ENCODE measurements at regions not wholly inside any gene's neighbourhood (a gene's known extent, or its start where the extent isn't known, plus 50 kb on each side); places are given as distances from the start of the nearest gene placed in this dataset.

GRCh38 chr7:155896531-155897263, 84.4 kb upstream of the SHH start:
- no peak for DNase-seq

DNA sequence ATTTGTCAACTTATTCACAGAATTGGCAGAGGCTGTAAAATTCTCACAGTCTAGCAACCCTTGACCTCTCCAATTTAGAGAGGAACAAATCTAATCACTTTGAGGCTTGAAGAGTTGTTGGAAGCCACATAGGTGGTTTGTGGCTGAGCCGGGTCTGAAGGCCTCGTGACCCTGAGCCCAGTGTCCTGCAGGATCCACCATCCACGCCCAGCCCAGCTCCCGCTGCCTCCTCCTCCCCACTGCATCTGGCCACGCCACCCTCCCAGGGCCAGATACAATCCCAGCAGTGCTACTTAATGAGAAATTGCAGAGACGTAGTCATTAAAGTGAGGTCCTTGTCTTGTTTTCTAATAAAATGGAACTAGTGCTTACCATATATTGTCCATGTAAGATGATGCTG, 81.4 kb upstream of the SHH start:
- DNase-seq, result no peak

GRCh38 chr7:155893176-155893575, 80.9 kb upstream of the SHH start:
- no peak for DNase-seq

- DNase-seq, result no peak
Observed at GRCh38 chr7:155889636-155890511, 77.6 kb upstream of the SHH start.

DNA sequence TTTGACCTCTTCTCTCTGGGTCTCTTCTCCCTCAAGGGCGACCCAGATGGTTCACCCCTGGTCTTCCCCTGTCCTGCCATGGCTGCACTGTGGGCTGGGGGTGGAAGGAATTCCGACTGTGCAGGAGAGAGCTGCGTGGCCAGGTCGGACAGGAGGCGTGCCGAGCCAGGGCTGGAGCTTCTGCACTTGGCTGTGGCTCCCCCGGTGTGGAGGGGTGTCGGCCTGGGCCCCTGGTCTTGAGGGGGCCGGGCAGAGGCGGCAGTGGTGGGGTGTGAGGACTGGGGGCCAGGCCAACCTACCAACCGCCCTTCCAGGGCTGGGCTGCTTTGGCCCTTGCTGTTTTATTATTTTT, 74.9 kb upstream of the SHH start:
- no peak for DNase-seq

DNA sequence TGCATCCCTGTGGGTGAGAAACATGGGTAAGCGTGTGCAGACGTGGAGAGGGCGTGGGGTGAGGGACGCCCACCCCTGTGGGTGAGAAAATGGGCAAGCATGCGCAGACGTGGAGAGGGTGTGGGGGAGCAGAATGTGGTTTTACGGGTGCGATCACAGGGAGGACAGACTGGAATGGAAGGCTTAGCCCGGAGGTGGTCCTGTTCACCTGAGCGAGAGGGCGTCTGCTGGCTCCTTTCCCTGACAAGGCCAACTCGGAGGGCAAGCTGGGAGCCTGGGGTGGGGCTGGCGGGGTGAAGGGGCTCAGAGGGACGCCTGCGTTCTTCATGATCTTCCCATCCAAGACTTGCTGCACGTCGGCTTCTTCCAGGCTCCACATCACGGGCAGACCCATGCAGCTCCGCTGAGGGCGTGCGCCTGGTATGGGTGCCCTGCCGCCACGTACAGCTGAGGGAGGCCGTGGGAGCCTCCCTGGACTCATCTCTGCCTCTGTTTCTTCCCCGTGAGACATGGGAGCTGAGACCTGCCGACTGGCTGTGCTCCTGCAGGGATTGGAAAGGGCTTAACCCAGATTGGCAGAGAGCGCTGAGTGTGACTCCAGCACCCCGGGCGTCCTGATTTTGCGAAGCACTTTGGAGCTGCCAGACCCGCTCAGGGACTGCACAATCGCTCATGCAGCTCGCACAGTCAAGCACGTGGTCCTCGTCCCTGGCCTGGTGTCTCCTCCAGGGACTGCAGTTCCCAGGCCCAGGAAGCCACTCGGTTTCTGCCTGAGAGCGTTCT, 74.3 kb upstream of the SHH start:
- DNase-seq, result no peak

GRCh38 chr7:155885167-155886155, 73.2 kb upstream of the SHH start:
- no peak for DNase-seq

- no peak for DNase-seq
Observed at GRCh38 chr7:155884225-155885166, 72.2 kb upstream of the SHH start.

DNA sequence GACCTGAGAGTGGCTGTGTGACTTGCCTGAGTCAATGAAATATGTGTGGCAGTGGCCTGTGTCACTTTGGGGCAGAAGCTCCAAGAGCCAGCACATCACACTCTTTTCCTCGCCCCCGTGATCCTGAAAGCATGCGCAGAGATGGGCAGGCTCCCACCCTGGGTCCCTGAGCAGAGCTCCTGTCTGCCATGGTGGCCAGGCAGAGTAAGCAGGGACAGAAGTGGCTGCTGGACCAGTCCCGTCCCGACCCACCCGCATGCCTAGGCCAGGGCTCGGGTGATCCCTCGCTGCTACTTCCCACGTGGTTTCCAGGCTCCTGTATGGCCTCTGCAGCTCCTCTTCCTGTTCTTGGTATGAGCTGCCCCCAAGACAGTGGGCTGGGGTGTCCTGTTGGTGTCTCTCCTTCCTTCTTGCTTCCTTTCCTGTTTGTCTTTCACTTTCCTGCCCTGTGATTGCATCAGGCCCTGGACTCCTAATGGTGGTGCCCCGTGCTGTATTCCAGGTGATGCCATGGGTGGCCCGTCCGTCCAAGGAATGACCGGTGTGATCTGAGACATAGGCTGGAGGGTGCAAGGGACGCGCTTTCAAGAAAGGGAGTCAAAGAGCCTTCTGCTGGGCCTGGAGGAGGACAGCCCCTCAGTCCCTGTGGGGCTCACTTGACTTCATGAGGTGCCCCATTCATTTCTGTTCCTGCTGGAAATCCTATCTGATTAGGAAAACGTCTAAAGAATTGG, 71.4 kb upstream of the SHH start:
- DNase-seq, result no peak

GRCh38 chr7:155882596-155882995, 70.3 kb upstream of the SHH start:
- no peak for DNase-seq

- DNase-seq, result no peak
Observed at GRCh38 chr7:155881471-155882350, 69.4 kb upstream of the SHH start.

GRCh38 chr7:155880721-155881120, 68.5 kb upstream of the SHH start:
- no peak for DNase-seq

- no peak for DNase-seq
Observed at GRCh38 chr7:155879592-155879991, 67.3 kb upstream of the SHH start.

DNA sequence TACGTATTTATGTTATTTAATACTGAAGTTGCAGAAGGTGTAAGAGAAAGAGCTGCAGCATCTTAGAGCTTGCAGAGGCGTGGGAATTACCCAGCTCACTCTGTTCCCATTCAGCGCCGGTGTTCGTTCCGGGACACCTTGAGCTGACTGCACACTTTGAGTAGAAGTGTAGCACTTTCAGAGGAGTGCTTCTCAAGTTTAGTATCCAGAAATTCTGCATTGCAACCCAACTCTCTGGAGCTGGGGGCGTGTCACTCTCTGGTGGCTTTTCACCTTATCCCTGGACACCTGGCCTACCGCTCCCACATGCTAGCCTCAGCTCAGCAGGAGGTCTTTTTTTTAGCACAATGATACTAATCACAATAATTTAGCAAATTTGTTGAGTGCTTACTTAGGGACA, 66.4 kb upstream of the SHH start:
- no peak for DNase-seq

DNA sequence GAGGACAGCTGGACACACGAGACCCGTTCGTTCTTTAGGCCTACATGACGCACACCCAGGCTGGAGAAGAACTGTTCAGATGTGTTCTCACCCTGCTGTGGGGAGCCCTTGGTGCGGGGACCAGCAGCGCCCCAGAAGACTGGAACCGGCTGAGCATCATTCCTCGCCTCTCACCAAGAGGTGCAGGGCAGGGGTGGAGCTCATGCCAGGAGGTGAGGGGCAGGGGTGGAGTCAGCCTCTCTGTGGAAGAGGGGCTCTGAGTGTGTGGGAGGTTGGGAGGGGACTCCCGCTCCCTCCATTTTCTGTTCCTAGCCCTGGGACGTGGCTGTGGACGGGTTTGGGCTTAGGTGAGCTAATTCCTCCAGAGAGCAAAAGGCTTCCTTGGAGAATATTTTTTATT, 66.0 kb upstream of the SHH start:
- DNase-seq, result no peak

- no peak for DNase-seq
Observed at GRCh38 chr7:155877167-155877566, 64.9 kb upstream of the SHH start.

GRCh38 chr7:155874411-155874810, 62.1 kb upstream of the SHH start:
- no peak for DNase-seq

DNA sequence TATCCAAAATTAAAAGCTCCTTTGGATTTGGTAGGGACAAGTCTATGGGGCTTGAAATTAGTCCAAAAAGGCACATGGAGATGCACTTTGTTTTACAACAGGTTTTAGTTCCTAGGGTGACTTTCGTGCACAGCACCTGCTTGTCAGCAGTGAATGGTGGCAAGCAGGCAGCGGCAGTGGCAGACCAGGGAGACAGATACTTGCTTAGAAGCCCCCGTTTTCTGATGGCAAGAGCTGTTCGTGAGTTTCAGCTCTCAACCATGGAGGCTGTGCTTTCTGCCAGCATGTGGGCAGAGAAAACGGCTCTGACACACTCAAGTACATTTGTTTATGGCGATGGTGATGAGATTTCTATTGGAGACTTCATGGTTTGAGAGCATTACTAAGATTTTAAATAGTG, 61.7 kb upstream of the SHH start:
- no peak for DNase-seq

- no peak for DNase-seq
Observed at GRCh38 chr7:155872678-155873369, 60.6 kb upstream of the SHH start.

All from activated naive CD4-positive, alpha-beta T cell (primary cell).